Fibroblast of lung (primary cell): ENCODE measurements at regions not wholly inside any gene's neighbourhood (a gene's known extent, or its start where the extent isn't known, plus 50 kb on each side); places are given as distances from the start of the nearest gene placed in this dataset.

Source experiments
- DNase-seq, 2 donors: peaks; one replicate each; pipeline versions ENCODE4 v3.0.0 to v3.0.0-alpha.2; 2010; ENCODE audit warnings: low read depth in 2 of 2
- H2AFZ ChIP-seq: 2 replicates; pipeline ENCODE4 v1.5.1; 2012; ENCODE audit warnings: low read length, control low read depth, inconsistent platforms
- H3K27ac ChIP-seq: 2 replicates; pipeline ENCODE4 v1.5.1; 2011; ENCODE audit warnings: low read length, control low read depth; ENCODE audit not compliant: insufficient read depth
- H3K27me3 ChIP-seq: 2 replicates; pipeline ENCODE4 v1.5.1; 2011; ENCODE audit warnings: mild to moderate bottlenecking, low read length; ENCODE audit not compliant: control insufficient read depth, insufficient read depth
- H3K36me3 ChIP-seq: 2 replicates; pipeline ENCODE4 v1.5.1; 2011; ENCODE audit warnings: low read length; ENCODE audit not compliant: control insufficient read depth, insufficient read depth
- H3K4me1 ChIP-seq: 2 replicates; pipeline ENCODE4 v1.5.1; 2011; ENCODE audit warnings: low read length; ENCODE audit not compliant: control insufficient read depth, insufficient read depth; ENCODE audit errors: extremely low read depth
- H3K4me2 ChIP-seq: 2 replicates; pipeline ENCODE4 v1.5.1; 2011; ENCODE audit warnings: low read length, control low read depth; ENCODE audit not compliant: insufficient read depth; ENCODE audit errors: extremely low read depth
- H3K4me3 ChIP-seq, 4 experiments: fragments of 200-600 bp in 1 of 4; sonication (generic) in 1 of 4; replicated peaks in 1 of 4; 2 replicates each; pipeline ENCODE4 v1.5.1; 2011 to 2016; ENCODE audit warnings: low read length in 4 of 4, low read depth in 3 of 4, mild to moderate bottlenecking in 3 of 4, control low read depth in 2 of 4, inconsistent platforms in 1 of 4, mixed read lengths in 1 of 4; ENCODE audit not compliant: insufficient read depth in 1 of 4; ENCODE audit errors: control extremely low read depth in 1 of 4
- H3K79me2 ChIP-seq: 2 replicates; pipeline ENCODE4 v1.5.1; 2012; ENCODE audit warnings: mild to moderate bottlenecking, low read length, inconsistent platforms; ENCODE audit not compliant: control insufficient read depth, insufficient read depth
- H3K9ac ChIP-seq: 2 replicates; pipeline ENCODE4 v1.5.1; 2011; ENCODE audit warnings: mild to moderate bottlenecking, low read length, control low read depth; ENCODE audit not compliant: insufficient read depth
- H3K9me3 ChIP-seq: 2 replicates; pipeline ENCODE4 v1.5.1; 2012; ENCODE audit warnings: low read depth, low read length; ENCODE audit not compliant: control insufficient read depth, insufficient read depth
- H4K20me1 ChIP-seq: 2 replicates; pipeline ENCODE4 v1.5.1; 2011; ENCODE audit warnings: low read length; ENCODE audit not compliant: control insufficient read depth, insufficient read depth; ENCODE audit errors: extremely low read depth
- CTCF ChIP-seq, 2 donors: IDR thresholded peaks in 1 of 2; conservative IDR thresholded peaks in 1 of 2; 1 replicate in 1 of 2; 2 replicates in 1 of 2; pipeline ENCODE4 v1.5.1; 2011 to 2012; ENCODE audit warnings: low read length in 2 of 2, control low read depth in 1 of 2, inconsistent platforms in 1 of 2, low read depth in 1 of 2, mild to moderate bottlenecking in 1 of 2
- EZH2 ChIP-seq: IDR thresholded peaks from 2 replicates; pipeline ENCODE4 v1.5.1; 2012; ENCODE audit warnings: low read length, control low read depth, mild to moderate bottlenecking; ENCODE audit errors: missing control alignments

- no peaks in the 10 kb centered on the region for H4K20me1 ChIP-seq
- H3K9me3 ChIP-seq, result no peaks in the 10 kb centered on the region
- DNase-seq, result peak; percentile 15 to 81
- no peak overlapping the region for H3K27ac ChIP-seq
- no peaks in the 10 kb centered on the region for H3K36me3 ChIP-seq
- no peak overlapping the region for H3K9ac ChIP-seq
- no peaks in the 10 kb centered on the region for H3K27me3 ChIP-seq
- H2AFZ ChIP-seq, result no peak overlapping the region
- TF ChIP-seq EZH2 (no peak), CTCF (conservative IDR thresholded peaks at IDR 0.05 in 1 of 2, IDR thresholded peaks at IDR 0.05 in 1 of 2; ENCODE audit: low read depth in 1 of 2, low read length in 2 of 2) (no peak)
- H3K4me2 ChIP-seq, result no peak overlapping the region
- H3K79me2 ChIP-seq, result no peaks in the 10 kb centered on the region
- H3K4me1 ChIP-seq, result no peaks in the 10 kb centered on the region
- H3K4me3 ChIP-seq, result no peak overlapping the region
Observed at GRCh38 chr20:39291301-39291700, 329.2 kb downstream of the DHX35 start.

GRCh38 chr20:39290575-39290974, 328.4 kb downstream of the DHX35 start:
- H3K4me2 ChIP-seq, result no peak overlapping the region
- H3K36me3 ChIP-seq, result no peaks in the 10 kb centered on the region
- H3K79me2 ChIP-seq, result no peaks in the 10 kb centered on the region
- H4K20me1 ChIP-seq, result no peaks in the 10 kb centered on the region
- no peak overlapping the region for H3K9ac ChIP-seq
- H3K4me1 ChIP-seq, result no peaks in the 10 kb centered on the region
- TF ChIP-seq EZH2 (no peak), CTCF (conservative IDR thresholded peaks at IDR 0.05 in 1 of 2, IDR thresholded peaks at IDR 0.05 in 1 of 2; ENCODE audit: low read depth in 1 of 2, low read length in 2 of 2) (no peak)
- H2AFZ ChIP-seq, result no peak overlapping the region
- H3K9me3 ChIP-seq, result no peaks in the 10 kb centered on the region
- no peak overlapping the region for H3K27ac ChIP-seq
- H3K4me3 ChIP-seq, result no peak overlapping the region
- no peak for DNase-seq
- H3K27me3 ChIP-seq, result no peaks in the 10 kb centered on the region

- Histone ChIP-seq H3K9ac (no peak overlapping the region), H3K4me3 (no peak overlapping the region)
Observed at GRCh38 chr20:39289831-39290230, 327.7 kb downstream of the DHX35 start.

More at GRCh38 chr20:39289831-39290230, 327.7 kb downstream of the DHX35 start:
- H3K9me3 ChIP-seq, result no peaks in the 10 kb centered on the region
- H4K20me1 ChIP-seq, result no peaks in the 10 kb centered on the region
- H3K4me2 ChIP-seq, result no peak overlapping the region
- H3K27ac ChIP-seq, result no peak overlapping the region
- no peaks in the 10 kb centered on the region for H3K36me3 ChIP-seq
- H3K27me3 ChIP-seq, result no peaks in the 10 kb centered on the region
- H3K4me1 ChIP-seq, result no peaks in the 10 kb centered on the region
- TF ChIP-seq CTCF (conservative IDR thresholded peaks at IDR 0.05 in 1 of 2, IDR thresholded peaks at IDR 0.05 in 1 of 2; ENCODE audit: low read depth in 1 of 2, low read length in 2 of 2) (no peak), EZH2 (no peak)
- no peak for DNase-seq
- no peak overlapping the region for H2AFZ ChIP-seq
- no peaks in the 10 kb centered on the region for H3K79me2 ChIP-seq
